GM19324 (cell line): ENCODE measurements at regions not wholly inside any gene's neighbourhood (a gene's known extent, or its start where the extent isn't known, plus 50 kb on each side); places are given as distances from the start of the nearest gene placed in this dataset.
"Not testable (repeated sequence)": the region's sequence is repeated elsewhere in the genome, so short reads cannot be mapped to it uniquely, and the experiment has no call there.

Experiments used
- ATAC-seq: cut with Tn5 transposase; IDR thresholded peaks from one replicate; pipeline ENCODE4 v1.9.1; 2021; ENCODE audit warnings: mild to moderate bottlenecking, moderate library complexity; ENCODE audit not compliant: unreplicated experiment, low FRiP score

GRCh38 chr6:121544691-121545090 is 109.2 kb downstream of the GJA1 start:
- no peak for ATAC-seq

GRCh38 chr6:121548131-121548530 is 112.7 kb downstream of the GJA1 start:
- no peak for ATAC-seq

GRCh38 chr6:121549736-121550135 is 114.3 kb downstream of the GJA1 start:
- ATAC-seq = no peak

GRCh38 chr6:121550491-121551010 is 115.1 kb downstream of the GJA1 start:
- no peak for ATAC-seq

- ATAC-seq = no peak
Measured at GRCh38 chr6:121555201-121555600, 119.8 kb downstream of the GJA1 start.

- ATAC-seq = not testable (repeated sequence)
Measured at GRCh38 chr6:121556149-121556548, 120.7 kb downstream of the GJA1 start.

- ATAC-seq = no peak
Measured at GRCh38 chr6:121557146-121557940, 121.9 kb downstream of the GJA1 start.

GRCh38 chr6:121559611-121560269 is 124.3 kb downstream of the GJA1 start:
- no peak for ATAC-seq

GRCh38 chr6:121560476-121560875 is 125.0 kb downstream of the GJA1 start:
- ATAC-seq = no peak

GRCh38 chr6:121563286-121563685 is 127.8 kb downstream of the GJA1 start:
- no peak for ATAC-seq

- not testable (repeated sequence) for ATAC-seq
Measured at GRCh38 chr6:121564529-121564928, 129.1 kb downstream of the GJA1 start.

GRCh38 chr6:121571455-121571854 is 136.0 kb downstream of the GJA1 start:
- ATAC-seq = no peak

- no peak for ATAC-seq
Measured at GRCh38 chr6:121573481-121573880, 138.0 kb downstream of the GJA1 start.

GRCh38 chr6:121578216-121578615 is 142.8 kb downstream of the GJA1 start:
- ATAC-seq = no peak

GRCh38 chr6:121579478-121579877 is 144.0 kb downstream of the GJA1 start:
- ATAC-seq = no peak

GRCh38 chr6:121581327-121581726 is 145.9 kb downstream of the GJA1 start:
- ATAC-seq = no peak

- no peak for ATAC-seq
Measured at GRCh38 chr6:121582262-121582661, 146.8 kb downstream of the GJA1 start.

GRCh38 chr6:121584586-121585369 is 149.3 kb downstream of the GJA1 start:
- no peak for ATAC-seq

- ATAC-seq = no peak
Measured at GRCh38 chr6:121590438-121590837, 155.0 kb downstream of the GJA1 start.

GRCh38 chr6:121590916-121591315 is 155.5 kb downstream of the GJA1 start:
- no peak for ATAC-seq
